Right atrium auricular region (tissue), 2 donors: ENCODE measurements at regions not wholly inside any gene's neighbourhood (a gene's known extent, or its start where the extent isn't known, plus 50 kb on each side); places are given as distances from the start of the nearest gene placed in this dataset.

Experiments used
- DNase-seq: peaks from one replicate; pipeline ENCODE4 v3.0.0-alpha.2; 2019; ENCODE audit warnings: low spot score
- H3K27ac ChIP-seq, 2 donors: fragments of 200-600 bp; sonication (generic); 1 replicate in 1 of 2; 2 replicates in 1 of 2; pipeline ENCODE4 v1.5.1; 2016 to 2019
- H3K27me3 ChIP-seq, 2 donors: fragments of 200-600 bp; sonication (generic); one replicate each; pipeline versions ENCODE4 v1.5.1 to v1.6.0; 2017 to 2019
- H3K36me3 ChIP-seq: fragments of 200-600 bp; sonication (generic); one replicate; pipeline ENCODE4 v1.5.1; 2016
- H3K4me1 ChIP-seq, 2 donors: fragments of 200-600 bp; sonication (generic); one replicate each; pipeline versions ENCODE4 v1.5.1 to v1.6.0; 2017 to 2019
- H3K4me3 ChIP-seq, 2 donors: fragments of 200-600 bp; sonication (generic); 1 replicate in 1 of 2; 2 replicates in 1 of 2; pipeline ENCODE4 v1.5.1; 2017 to 2019; ENCODE audit warnings: mild to moderate bottlenecking in 1 of 2, moderate library complexity in 1 of 2
- H3K9me3 ChIP-seq, 2 donors: fragments of 200-600 bp; sonication (generic); one replicate each; pipeline ENCODE4 v1.5.1; 2019
- CTCF ChIP-seq, 2 donors: fragments of 200-600 bp; sonication (generic); IDR thresholded peaks; one replicate each; pipeline ENCODE4 v1.5.1; 2019; ENCODE audit warnings: antibody characterized with exemption in 2 of 2

- no peak overlapping the region for H3K27ac ChIP-seq
- DNase-seq: no peak
Measured at GRCh38 chr10:108055506-108055905, 891.0 kb upstream of the SORCS1 start.

GRCh38 chr10:108052981-108053380, 888.5 kb upstream of the SORCS1 start:
- TF ChIP-seq CTCF (IDR thresholded peaks at IDR 0.05): no peak
- no peaks in the 10 kb centered on the region for H3K9me3 ChIP-seq

More at GRCh38 chr10:108055506-108055905, 891.0 kb upstream of the SORCS1 start:
- H3K9me3 ChIP-seq: no peaks in the 10 kb centered on the region
- no peak for TF ChIP-seq CTCF (IDR thresholded peaks at IDR 0.05)
- no peaks in the 10 kb centered on the region for H3K4me1 ChIP-seq
- no peaks in the 10 kb centered on the region for H3K36me3 ChIP-seq
- no peaks in the 10 kb centered on the region for H3K27me3 ChIP-seq
- H3K4me3 ChIP-seq: no peak overlapping the region

GRCh38 chr10:108051218-108051617, 886.7 kb upstream of the SORCS1 start:
- Histone ChIP-seq H3K27ac (no peak overlapping the region), H3K4me1 (no peaks in the 10 kb centered on the region), H3K36me3 (no peaks in the 10 kb centered on the region), H3K9me3 (no peaks in the 10 kb centered on the region), H3K4me3 (no peak overlapping the region), H3K27me3 (no peaks in the 10 kb centered on the region)
- TF ChIP-seq CTCF (IDR thresholded peaks at IDR 0.05): no peak
- DNase-seq: no peak

More at GRCh38 chr10:108052981-108053380, 888.5 kb upstream of the SORCS1 start:
- Histone ChIP-seq H3K4me1 (no peaks in the 10 kb centered on the region), H3K27me3 (no peaks in the 10 kb centered on the region), H3K4me3 (no peak overlapping the region), H3K36me3 (no peaks in the 10 kb centered on the region), H3K27ac (no peak overlapping the region)
- no peak for DNase-seq

GRCh38 chr10:108050626-108051025, 886.1 kb upstream of the SORCS1 start:
- Histone ChIP-seq H3K9me3 (no peaks in the 10 kb centered on the region), H3K36me3 (no peaks in the 10 kb centered on the region), H3K4me1 (no peaks in the 10 kb centered on the region), H3K27me3 (no peaks in the 10 kb centered on the region), H3K27ac (no peak overlapping the region), H3K4me3 (no peak overlapping the region)
- no peak for TF ChIP-seq CTCF (IDR thresholded peaks at IDR 0.05)
- no peak for DNase-seq

GRCh38 chr10:108049668-108050067, 885.2 kb upstream of the SORCS1 start:
- H3K9me3 ChIP-seq: no peaks in the 10 kb centered on the region
- no peak overlapping the region for H3K4me3 ChIP-seq
- H3K4me1 ChIP-seq: no peaks in the 10 kb centered on the region
- no peaks in the 10 kb centered on the region for H3K27me3 ChIP-seq
- no peak overlapping the region for H3K27ac ChIP-seq
- no peak for DNase-seq
- TF ChIP-seq CTCF (IDR thresholded peaks at IDR 0.05): no peak
- no peaks in the 10 kb centered on the region for H3K36me3 ChIP-seq

- Histone ChIP-seq H3K27me3 (no peaks in the 10 kb centered on the region), H3K36me3 (no peaks in the 10 kb centered on the region), H3K27ac (no peak overlapping the region), H3K9me3 (no peaks in the 10 kb centered on the region), H3K4me1 (no peaks in the 10 kb centered on the region), H3K4me3 (no peak overlapping the region)
- no peak for DNase-seq
- TF ChIP-seq CTCF (IDR thresholded peaks at IDR 0.05): no peak
Measured at GRCh38 chr10:108048898-108049297, 884.4 kb upstream of the SORCS1 start.
